GM23248 (cell line): ENCODE measurements at regions not wholly inside any gene's neighbourhood (a gene's known extent, or its start where the extent isn't known, plus 50 kb on each side); places are given as distances from the start of the nearest gene placed in this dataset.
"Not testable (repeated sequence)": the region's sequence is repeated elsewhere in the genome, so short reads cannot be mapped to it uniquely, and the experiment has no call there.

Source experiments
- DNase-seq: peaks from one replicate; pipeline ENCODE4 v3.0.0-alpha.2; 2015
- H2AFZ ChIP-seq: fragments of 200-600 bp; sonication (generic); 2 replicates; pipeline ENCODE4 v1.6.1; 2016; ENCODE audit warnings: antibody characterized with exemption
- H3F3A ChIP-seq: fragments of 200-600 bp; sonication (generic); 2 replicates; pipeline ENCODE4 v1.6.1; 2016; ENCODE audit warnings: mild to moderate bottlenecking, antibody characterized with exemption, mixed run types; ENCODE audit not compliant: insufficient read depth
- H3K27ac ChIP-seq: fragments of 200-600 bp; sonication (generic); 2 replicates; pipeline ENCODE4 v1.5.1; 2016; ENCODE audit warnings: mild to moderate bottlenecking
- H3K27me3 ChIP-seq: fragments of 200-600 bp; sonication (generic); replicated peaks from 2 replicates; pipeline ENCODE4 v1.6.1; 2016; ENCODE audit warnings: mild to moderate bottlenecking; ENCODE audit not compliant: insufficient read depth
- H3K36me3 ChIP-seq: fragments of 200-600 bp; sonication (generic); 2 replicates; pipeline ENCODE4 v1.6.1; 2016; ENCODE audit warnings: low read depth, mild to moderate bottlenecking
- H3K4me1 ChIP-seq: fragments of 200-600 bp; sonication (generic); 2 replicates; pipeline ENCODE4 v1.6.1; 2016; ENCODE audit warnings: mild to moderate bottlenecking; ENCODE audit not compliant: insufficient read depth
- H3K4me2 ChIP-seq: fragments of 200-600 bp; sonication (generic); one replicate; pipeline ENCODE4 v1.6.1; 2016; ENCODE audit warnings: mild to moderate bottlenecking; ENCODE audit not compliant: unreplicated experiment
- H3K4me3 ChIP-seq: fragments of 200-600 bp; sonication (generic); 2 replicates; pipeline ENCODE4 v1.5.1; 2016; ENCODE audit warnings: mild to moderate bottlenecking
- H3K79me2 ChIP-seq: fragments of 200-600 bp; sonication (generic); 2 replicates; pipeline ENCODE4 v1.6.1; 2016; ENCODE audit warnings: mild to moderate bottlenecking; ENCODE audit not compliant: insufficient read depth
- H3K9ac ChIP-seq: fragments of 200-600 bp; sonication (generic); 2 replicates; pipeline ENCODE4 v1.6.1; 2016; ENCODE audit warnings: mild to moderate bottlenecking
- H3K9me2 ChIP-seq: fragments of 200-600 bp; sonication (generic); 2 replicates; pipeline ENCODE4 v1.6.1; 2016; ENCODE audit warnings: mixed run types, mild to moderate bottlenecking, moderate library complexity; ENCODE audit not compliant: insufficient read depth
- H3K9me3 ChIP-seq: fragments of 200-600 bp; sonication (generic); one replicate; pipeline ENCODE4 v1.6.1; 2017; ENCODE audit warnings: low read depth
- H4K20me1 ChIP-seq: fragments of 200-600 bp; sonication (generic); 2 replicates; pipeline ENCODE4 v1.6.0; 2016; ENCODE audit not compliant: insufficient read depth
- EZH2 ChIP-seq: fragments of 200-600 bp; sonication (generic); IDR thresholded peaks from 2 replicates; pipeline ENCODE4 v1.6.1; 2018; ENCODE audit warnings: antibody characterized with exemption, mild to moderate bottlenecking; ENCODE audit not compliant: insufficient read depth, poor library complexity, severe bottlenecking
- EZH2phosphoT487 ChIP-seq: fragments of 200-600 bp; sonication (generic); IDR thresholded peaks from 2 replicates; pipeline ENCODE4 v1.6.1; 2018; ENCODE audit warnings: antibody characterized with exemption, moderate library complexity, mild to moderate bottlenecking, low read depth; ENCODE audit not compliant: insufficient read depth
- WGBS, 2 experiments: methylation state at CpG; one replicate each; pipeline ENCODE4 v1.1.6; 2015 to 2017; ENCODE audit warnings: low lambda C conversion rate in 2 of 2, low coverage in 1 of 2; ENCODE audit errors: missing lambda C conversion rate in 2 of 2; 5-methylcytosine and 5-hydroxymethylcytosine counted together
- in situ Hi-C: fragments of 300-500 bp; cut with MboI; formaldehyde crosslinking; loops from 2 replicates; pipeline ENCODE4 v1.15.0; 2020

GRCh38 chr13:53285896-53286430 is 257.4 kb downstream of the OLFM4 start:
- H3K27me3 ChIP-seq: no peaks in the 10 kb centered on the region

GRCh38 chr13:53298396-53298795 is 269.8 kb downstream of the OLFM4 start:
- no peaks in the 10 kb centered on the region for H4K20me1 ChIP-seq
- in situ Hi-C loops: no loop called here
- H3K9me2 ChIP-seq: no peaks in the 10 kb centered on the region
- 6 to 18% methylated on average over 1 of the region's 1 CpG for WGBS, 2 experiments
- TF ChIP-seq EZH2 (no peak), EZH2phosphoT487 (no peak)
- H3F3A ChIP-seq: no peaks in the 10 kb centered on the region
- peaks cover 5% of the 10 kb centered on the region for H3K9me3 ChIP-seq
- no peaks in the 10 kb centered on the region for H3K36me3 ChIP-seq
- no peak overlapping the region for H3K4me2 ChIP-seq
- no peak overlapping the region for H3K9ac ChIP-seq
- no peak overlapping the region for H3K27ac ChIP-seq
- no peak overlapping the region for H2AFZ ChIP-seq
- H3K4me3 ChIP-seq: no peak overlapping the region
- H3K27me3 ChIP-seq: no peaks in the 10 kb centered on the region
- no peaks in the 10 kb centered on the region for H3K79me2 ChIP-seq
- no peak for DNase-seq
- no peaks in the 10 kb centered on the region for H3K4me1 ChIP-seq

More at GRCh38 chr13:53285896-53286430, 257.4 kb downstream of the OLFM4 start:
- Histone ChIP-seq H3K9me3 (no peaks in the 10 kb centered on the region), H3K4me2 (no peak overlapping the region), H4K20me1 (no peaks in the 10 kb centered on the region), H3K27ac (no peak overlapping the region), H2AFZ (no peak overlapping the region), H3K79me2 (no peaks in the 10 kb centered on the region), H3K4me3 (no peak overlapping the region), H3F3A (no peaks in the 10 kb centered on the region), H3K9me2 (no peaks in the 10 kb centered on the region), H3K4me1 (no peaks in the 10 kb centered on the region), H3K36me3 (no peaks in the 10 kb centered on the region), H3K9ac (no peak overlapping the region)
- DNase-seq: no peak
- TF ChIP-seq EZH2phosphoT487: no peak
- TF ChIP-seq EZH2: no peak
- 31 to 34% methylated on average over 7 of the region's 7 CpGs for WGBS, 2 experiments
- in situ Hi-C loops: no loop called here

GRCh38 chr13:53301449-53301848 is 272.8 kb downstream of the OLFM4 start:
- Histone ChIP-seq H3K36me3 (no peaks in the 10 kb centered on the region), H3K4me2 (no peak overlapping the region), H3K4me1 (no peaks in the 10 kb centered on the region), H4K20me1 (no peaks in the 10 kb centered on the region), H3K9me3 (peaks cover 5% of the 10 kb centered on the region), H3F3A (no peaks in the 10 kb centered on the region), H3K9me2 (no peaks in the 10 kb centered on the region), H3K27me3 (no peaks in the 10 kb centered on the region), H3K9ac (no peak overlapping the region), H3K4me3 (no peak overlapping the region), H3K27ac (no peak overlapping the region), H3K79me2 (no peaks in the 10 kb centered on the region), H2AFZ (no peak overlapping the region)
- TF ChIP-seq EZH2 (no peak), EZH2phosphoT487 (no peak)
- DNase-seq: no peak
- 5 to 6% methylated on average over 3 of the region's 3 CpGs for WGBS, 2 experiments
- in situ Hi-C loops: no loop called here

- H3K4me3 ChIP-seq, H4K20me1 ChIP-seq, H3K9me3 ChIP-seq, H2AFZ ChIP-seq, H3K27ac ChIP-seq, H3K27me3 ChIP-seq, H3K36me3 ChIP-seq, in situ Hi-C loops, DNase-seq, H3F3A ChIP-seq, H3K9ac ChIP-seq, H3K9me2 ChIP-seq, H3K4me2 ChIP-seq, H3K4me1 ChIP-seq, H3K79me2 ChIP-seq: not testable (repeated sequence)
- WGBS, 2 experiments: 18 to 27% methylated on average over 1 of the region's 1 CpG
These were observed 276.8 kb downstream of the OLFM4 start for GRCh38 chr13:53305419-53305818.

- Histone ChIP-seq H3K36me3 (no peaks in the 10 kb centered on the region), H3K27me3 (no peaks in the 10 kb centered on the region), H3K4me1 (no peaks in the 10 kb centered on the region), H3K4me3 (no peak overlapping the region), H3K9me3 (no peaks in the 10 kb centered on the region), H2AFZ (no peak overlapping the region), H3F3A (no peaks in the 10 kb centered on the region), H3K4me2 (no peak overlapping the region), H3K9ac (no peak overlapping the region), H3K27ac (no peak overlapping the region), H4K20me1 (no peaks in the 10 kb centered on the region), H3K9me2 (no peaks in the 10 kb centered on the region), H3K79me2 (no peaks in the 10 kb centered on the region)
- in situ Hi-C loops: no loop called here
- DNase-seq: no peak
- 25 to 51% methylated on average over 4 of the region's 4 CpGs for WGBS, 2 experiments
- TF ChIP-seq EZH2 (no peak), EZH2phosphoT487 (no peak)
These were observed 282.2 kb downstream of the OLFM4 start for GRCh38 chr13:53310786-53311185.
